ENCODE measurements at regions not wholly inside any gene's neighbourhood (a gene's known extent, or its start where the extent isn't known, plus 50 kb on each side); places are given as distances from the start of the nearest gene placed in this dataset.

GRCh38 chr3:4208556-4208955 lies 94.6 kb upstream of the SETMAR start:
- TF ChIP-seq EZH2 (IDR thresholded peaks at IDR 0.05; ENCODE audit: insufficient read depth, poor library complexity, severe bottlenecking): no peak
- no peak for TF ChIP-seq EZH2phosphoT487 (IDR thresholded peaks at IDR 0.05; ENCODE audit: insufficient read depth, low read depth)

Data from GM23248 (cell line).